ENCODE measurements at regions not wholly inside any gene's neighbourhood (a gene's known extent, or its start where the extent isn't known, plus 50 kb on each side); places are given as distances from the start of the nearest gene placed in this dataset.

GRCh38 chr3:110226645-110227044 is 845.0 kb upstream of the NECTIN3 start:
- Histone ChIP-seq H3K9me3 (ENCODE audit: control insufficient read depth, insufficient read depth, low read length) (no peaks in the 10 kb centered on the region), H3K4me3 (ENCODE audit: low read depth, low read length) (no peak overlapping the region), H3K27ac (ENCODE audit: low read depth, low read length) (no peak overlapping the region), H3K27me3 (ENCODE audit: control insufficient read depth, insufficient read depth, low read length) (no peaks in the 10 kb centered on the region)
- no peak for DNase-seq (ENCODE audit: low read depth, low spot score)
- TF ChIP-seq CTCF (IDR thresholded peaks at IDR 0.05; ENCODE audit: low read depth, low read length): no peak
- ChIA-PET CTCF (no interaction called here), POLR2A (no interaction called here)

- Histone ChIP-seq H3K9me3 (ENCODE audit: control insufficient read depth, insufficient read depth, low read length) (no peaks in the 10 kb centered on the region), H3K4me3 (ENCODE audit: low read depth, low read length) (no peak overlapping the region), H3K27ac (ENCODE audit: low read depth, low read length) (no peak overlapping the region), H3K27me3 (ENCODE audit: control insufficient read depth, insufficient read depth, low read length) (no peaks in the 10 kb centered on the region)
- POLR2A ChIA-PET: no interaction called here
- CTCF ChIA-PET: no interaction called here
- no peak for DNase-seq (ENCODE audit: low read depth, low spot score)
- no peak for TF ChIP-seq CTCF (IDR thresholded peaks at IDR 0.05; ENCODE audit: low read depth, low read length)
Measured at GRCh38 chr3:110227991-110228390, 843.6 kb upstream of the NECTIN3 start.

GRCh38 chr3:110234831-110235230 is 836.8 kb upstream of the NECTIN3 start:
- H3K27me3 ChIP-seq (ENCODE audit: control insufficient read depth, insufficient read depth, low read length): no peaks in the 10 kb centered on the region
- TF ChIP-seq CTCF (IDR thresholded peaks at IDR 0.05; ENCODE audit: low read depth, low read length): no peak
- no peak for DNase-seq (ENCODE audit: low read depth, low spot score)
- H3K9me3 ChIP-seq (ENCODE audit: control insufficient read depth, insufficient read depth, low read length): no peaks in the 10 kb centered on the region
- ChIA-PET CTCF (no interaction called here), POLR2A (no interaction called here)
- H3K27ac ChIP-seq (ENCODE audit: low read depth, low read length): no peak overlapping the region
- no peak overlapping the region for H3K4me3 ChIP-seq (ENCODE audit: low read depth, low read length)

GRCh38 chr3:110236976-110237610 is 834.5 kb upstream of the NECTIN3 start:
- Histone ChIP-seq H3K27me3 (ENCODE audit: control insufficient read depth, insufficient read depth, low read length) (no peaks in the 10 kb centered on the region), H3K9me3 (ENCODE audit: control insufficient read depth, insufficient read depth, low read length) (no peaks in the 10 kb centered on the region), H3K27ac (ENCODE audit: low read depth, low read length) (no peak overlapping the region), H3K4me3 (ENCODE audit: low read depth, low read length) (no peak overlapping the region)
- DNase-seq (ENCODE audit: low read depth, low spot score): no peak
- ChIA-PET CTCF (no interaction called here), POLR2A (no interaction called here)
- no peak for TF ChIP-seq CTCF (IDR thresholded peaks at IDR 0.05; ENCODE audit: low read depth, low read length)

DNA sequence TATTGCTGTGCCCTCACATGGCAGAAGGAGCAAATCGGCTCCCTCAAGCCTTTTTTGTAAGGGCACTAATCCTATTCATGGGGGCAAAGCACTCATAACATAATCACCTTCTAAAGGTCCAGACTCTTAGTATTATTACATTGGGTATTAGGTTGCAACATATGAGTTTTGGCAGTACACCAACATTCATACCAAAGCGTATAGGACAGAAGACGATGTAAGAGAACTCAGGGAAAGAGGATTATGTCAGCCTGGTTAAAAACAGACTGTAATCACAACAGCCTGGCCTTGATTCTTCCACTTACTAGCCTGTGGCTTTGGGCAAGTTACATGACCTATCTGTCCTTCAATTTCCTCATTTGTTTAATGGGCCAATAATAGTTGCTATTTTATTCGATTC is 828.5 kb upstream of the NECTIN3 start:
- Histone ChIP-seq H3K27me3 (ENCODE audit: control insufficient read depth, insufficient read depth, low read length) (no peaks in the 10 kb centered on the region), H3K9me3 (ENCODE audit: control insufficient read depth, insufficient read depth, low read length) (no peaks in the 10 kb centered on the region), H3K27ac (ENCODE audit: low read depth, low read length) (no peak overlapping the region), H3K4me3 (ENCODE audit: low read depth, low read length) (no peak overlapping the region)
- ChIA-PET POLR2A (no interaction called here), CTCF (no interaction called here)
- TF ChIP-seq CTCF (IDR thresholded peaks at IDR 0.05; ENCODE audit: low read depth, low read length): no peak
- peak; percentile 24 for DNase-seq (ENCODE audit: low read depth, low spot score)

Data from AG04450 (cell line).